NB4 (cell line): ENCODE measurements at regions not wholly inside any gene's neighbourhood (a gene's known extent, or its start where the extent isn't known, plus 50 kb on each side); places are given as distances from the start of the nearest gene placed in this dataset.

Source experiments
- DNase-seq: peaks from one replicate; pipeline ENCODE4 v3.0.0; 2010; ENCODE audit warnings: low read depth
- H3K4me3 ChIP-seq: one replicate; pipeline ENCODE4 v1.5.1; 2011; ENCODE audit warnings: mild to moderate bottlenecking, low read depth, low read length, moderate library complexity
- MYC ChIP-seq: IDR thresholded peaks from 2 replicates; pipeline ENCODE4 v1.6.1; 2011; ENCODE audit warnings: low read depth, low read length
- POLR2A ChIP-seq: IDR thresholded peaks from 2 replicates; pipeline ENCODE4 v1.6.1; 2011; ENCODE audit warnings: mild to moderate bottlenecking; ENCODE audit not compliant: insufficient read length; ENCODE audit errors: extremely low read depth
- TF ChIP-seq, protein P1 (sequence below): IDR thresholded peaks from 2 replicates; pipeline ENCODE4 v1.6.1; 2011; ENCODE audit warnings: low read depth, low read length
- TF ChIP-seq, protein P2 (sequence below): IDR thresholded peaks from one replicate; pipeline ENCODE4 v1.5.1; 2012; ENCODE audit warnings: low read depth, low read length

DNA sequence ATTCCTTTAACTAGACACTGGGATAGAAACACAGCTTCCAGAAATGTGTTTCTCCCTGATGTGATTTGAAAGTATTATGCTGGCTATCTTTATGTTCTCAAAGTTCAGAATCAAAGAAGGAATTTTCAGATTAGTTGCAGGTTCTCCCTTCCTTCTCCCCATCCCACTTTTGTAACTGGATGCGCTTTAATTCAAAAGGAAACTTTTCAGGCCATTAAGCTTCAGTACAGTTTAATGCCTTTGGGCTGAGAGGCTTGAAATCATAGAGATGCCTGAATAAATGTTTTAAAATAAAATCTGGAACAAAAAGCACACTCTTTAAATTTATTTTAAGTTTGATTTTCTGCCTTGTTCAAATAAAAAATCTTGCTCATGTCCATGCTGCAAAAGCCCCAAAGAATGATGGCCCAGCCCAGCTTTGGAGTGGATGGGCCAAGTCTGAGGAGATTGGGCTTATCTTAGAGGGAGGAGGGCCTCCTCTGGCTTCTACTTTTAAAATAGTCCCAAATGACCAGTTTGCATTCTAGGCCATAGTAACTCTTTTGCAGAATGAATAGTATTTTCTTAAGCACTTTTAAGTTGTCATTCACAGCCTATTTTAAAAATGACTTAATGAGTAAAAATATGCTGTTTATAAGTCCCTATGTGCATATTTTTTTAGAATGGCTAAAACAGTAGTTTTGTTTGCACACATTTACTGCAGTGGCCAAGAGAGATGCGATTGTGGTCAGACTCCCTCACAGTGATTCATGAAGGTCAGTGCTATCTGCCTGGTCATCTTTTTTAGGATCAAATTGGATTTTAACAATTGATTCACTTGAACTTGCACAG is 129.2 kb downstream of the MTX2 start:
- no peak overlapping the region for H3K4me3 ChIP-seq
- TF ChIP-seq POLR2A: no peak
- TF ChIP-seq MYC: no peak
- TF ChIP-seq, protein P1, sequence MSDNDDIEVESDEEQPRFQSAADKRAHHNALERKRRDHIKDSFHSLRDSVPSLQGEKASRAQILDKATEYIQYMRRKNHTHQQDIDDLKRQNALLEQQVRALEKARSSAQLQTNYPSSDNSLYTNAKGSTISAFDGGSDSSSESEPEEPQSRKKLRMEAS: no peak
- TF ChIP-seq, protein P2, sequence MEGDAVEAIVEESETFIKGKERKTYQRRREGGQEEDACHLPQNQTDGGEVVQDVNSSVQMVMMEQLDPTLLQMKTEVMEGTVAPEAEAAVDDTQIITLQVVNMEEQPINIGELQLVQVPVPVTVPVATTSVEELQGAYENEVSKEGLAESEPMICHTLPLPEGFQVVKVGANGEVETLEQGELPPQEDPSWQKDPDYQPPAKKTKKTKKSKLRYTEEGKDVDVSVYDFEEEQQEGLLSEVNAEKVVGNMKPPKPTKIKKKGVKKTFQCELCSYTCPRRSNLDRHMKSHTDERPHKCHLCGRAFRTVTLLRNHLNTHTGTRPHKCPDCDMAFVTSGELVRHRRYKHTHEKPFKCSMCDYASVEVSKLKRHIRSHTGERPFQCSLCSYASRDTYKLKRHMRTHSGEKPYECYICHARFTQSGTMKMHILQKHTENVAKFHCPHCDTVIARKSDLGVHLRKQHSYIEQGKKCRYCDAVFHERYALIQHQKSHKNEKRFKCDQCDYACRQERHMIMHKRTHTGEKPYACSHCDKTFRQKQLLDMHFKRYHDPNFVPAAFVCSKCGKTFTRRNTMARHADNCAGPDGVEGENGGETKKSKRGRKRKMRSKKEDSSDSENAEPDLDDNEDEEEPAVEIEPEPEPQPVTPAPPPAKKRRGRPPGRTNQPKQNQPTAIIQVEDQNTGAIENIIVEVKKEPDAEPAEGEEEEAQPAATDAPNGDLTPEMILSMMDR: no peak
- DNase-seq: no peak

DNA sequence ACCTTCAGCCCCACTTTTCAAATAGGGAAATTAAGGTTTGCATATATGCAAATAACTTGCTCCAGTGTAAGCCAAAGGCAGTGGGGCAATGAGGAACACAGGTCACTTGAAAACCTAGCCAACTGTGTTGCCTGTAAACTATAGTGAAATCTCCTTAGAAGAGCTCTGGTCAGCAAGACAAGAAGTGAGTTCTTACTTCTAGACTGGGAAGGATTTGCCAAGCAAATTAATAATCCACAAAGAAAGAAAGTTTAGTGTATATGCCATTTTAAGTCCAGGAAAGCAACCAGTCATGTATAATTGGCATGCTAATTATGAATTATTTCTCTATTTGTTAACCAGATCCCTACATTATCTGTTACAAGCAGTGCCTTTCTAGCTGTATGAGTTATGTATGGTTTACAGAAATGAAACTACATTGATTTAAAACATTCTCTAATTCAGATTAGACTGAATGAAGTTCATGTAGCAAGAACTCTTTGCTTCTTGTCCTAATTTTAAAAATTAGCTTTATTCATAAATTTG is 129.9 kb downstream of the MTX2 start:
- TF ChIP-seq MYC: no peak
- TF ChIP-seq, protein P2: no peak
- TF ChIP-seq, protein P1: no peak
- no peak for TF ChIP-seq POLR2A
- DNase-seq: no peak
- no peak overlapping the region for H3K4me3 ChIP-seq

DNA sequence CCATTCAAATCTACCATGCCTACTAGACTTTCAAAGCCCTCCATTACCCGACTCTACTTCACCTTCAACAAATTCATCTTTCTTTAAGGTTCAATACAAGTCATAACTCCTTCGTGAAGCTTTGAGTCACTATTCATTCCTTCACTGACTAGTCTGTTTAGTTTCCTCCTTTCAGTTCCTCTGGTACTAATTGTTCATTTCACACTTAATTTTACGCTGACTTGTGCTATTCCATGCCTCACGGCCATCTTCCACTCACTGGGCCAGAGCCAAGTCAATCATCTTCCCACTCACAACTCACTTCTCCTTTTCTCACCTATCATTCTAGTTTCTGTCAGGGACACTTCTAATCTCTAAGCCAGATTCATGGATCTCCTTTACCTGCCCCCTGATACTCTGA is 136.2 kb downstream of the MTX2 start:
- TF ChIP-seq, protein P1: no peak
- no peak for TF ChIP-seq MYC
- TF ChIP-seq POLR2A: no peak
- TF ChIP-seq, protein P2: no peak
- DNase-seq: no peak
- no peak overlapping the region for H3K4me3 ChIP-seq

DNA sequence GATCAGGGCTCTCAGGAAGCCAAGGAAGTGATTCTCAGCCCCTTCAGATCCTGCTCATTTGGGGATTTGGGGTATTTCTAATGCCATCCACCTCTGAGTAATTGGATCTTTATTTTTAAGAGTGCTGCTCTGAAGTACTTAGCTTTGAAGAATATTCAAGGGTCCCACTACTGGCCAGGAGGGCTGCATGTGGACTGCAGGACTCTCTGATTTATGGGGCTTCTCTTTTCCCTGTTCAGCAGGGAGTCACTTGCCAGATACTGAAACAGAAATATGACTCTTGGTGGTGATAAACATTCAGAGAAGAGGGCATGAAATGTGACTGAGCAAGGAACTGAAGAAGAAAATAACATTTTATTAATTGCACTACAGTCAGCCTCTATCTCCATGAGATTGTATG is 138.5 kb downstream of the MTX2 start:
- DNase-seq: no peak
- H3K4me3 ChIP-seq: no peak overlapping the region
- TF ChIP-seq, protein P2: no peak
- TF ChIP-seq, protein P1: no peak
- TF ChIP-seq POLR2A: no peak
- TF ChIP-seq MYC: no peak

DNA sequence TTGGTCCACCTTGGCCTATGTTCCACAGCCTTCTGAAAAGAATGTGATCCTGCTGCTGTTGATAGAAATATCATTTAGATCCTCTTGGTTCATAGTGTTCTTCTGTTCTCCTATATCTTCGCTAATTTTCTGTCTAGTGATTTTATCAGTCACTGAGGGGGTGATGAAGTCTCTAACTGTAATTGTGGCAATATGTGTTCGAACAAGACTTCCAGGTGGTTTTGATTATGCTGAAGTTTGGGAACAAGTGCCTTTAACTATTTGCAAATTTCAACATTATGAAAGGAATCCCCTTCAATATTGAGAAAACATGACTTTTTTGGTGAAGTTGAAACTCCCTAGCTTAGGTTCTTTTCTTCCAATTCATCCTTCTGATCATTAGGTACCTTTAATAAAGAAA is 140.4 kb downstream of the MTX2 start:
- DNase-seq: no peak
- TF ChIP-seq POLR2A: no peak
- no peak for TF ChIP-seq MYC
- TF ChIP-seq, protein P2: no peak
- TF ChIP-seq, protein P1: no peak
- no peak overlapping the region for H3K4me3 ChIP-seq
